B cell (primary cell): ENCODE measurements at regions not wholly inside any gene's neighbourhood (a gene's known extent, or its start where the extent isn't known, plus 50 kb on each side); places are given as distances from the start of the nearest gene placed in this dataset.

ENCODE experiments used
- ATAC-seq: fragments of 200-7000 bp; cut with Tn5 transposase; one replicate; pipeline ENCODE4 v1.10.0; 2021; ENCODE audit warnings: low read depth, mild to moderate bottlenecking, moderate number of reproducible peaks, moderate library complexity
- CTCF ChIA-PET: fragments of 350-600 bp; sonication (Branson Sonifier 250); formaldehyde crosslinking; loops from one replicate; lab custom pipeline; 2021; ENCODE audit warnings: antibody characterized with exemption, inconsistent platforms; lab: Charles Lee
- POLR2A ChIA-PET: fragments of 350-600 bp; sonication (Branson Sonifier 250); formaldehyde crosslinking; loops from one replicate; lab custom pipeline; 2021; ENCODE audit warnings: antibody characterized with exemption; lab: Charles Lee
- DNase-seq: peaks from one replicate; pipeline ENCODE4 v3.0.0; 2013
- H2AFZ ChIP-seq: 2 replicates; pipeline ENCODE4 v1.6.1; 2012; ENCODE audit warnings: mild to moderate bottlenecking, low read depth, low read length; ENCODE audit not compliant: insufficient read depth, poor library complexity, severe bottlenecking
- H3K27ac ChIP-seq, 2 donors: 1 replicate in 1 of 2; 2 replicates in 1 of 2; pipeline ENCODE4 v1.5.1; 2012 to 2013; ENCODE audit warnings: low read length in 2 of 2, mild to moderate bottlenecking in 2 of 2, moderate library complexity in 1 of 2
- H3K27me3 ChIP-seq, 4 experiments: fragments of 200-600 bp in 1 of 4; sonication (generic) in 1 of 4; replicated peaks in 1 of 4; 1 replicate in 2 of 4; 2 replicates in 2 of 4; pipeline versions ENCODE4 v1.6.1 to v1.7.0; 2013 to 2016; ENCODE audit warnings: low read length in 3 of 4, mild to moderate bottlenecking in 2 of 4, mixed read lengths in 1 of 4, moderate library complexity in 1 of 4; ENCODE audit not compliant: insufficient read depth in 4 of 4, control insufficient read depth in 3 of 4; ENCODE audit errors: control extremely low read depth in 1 of 4
- H3K36me3 ChIP-seq, 2 experiments: replicated peaks in 1 of 2; 1 replicate in 1 of 2; 2 replicates in 1 of 2; pipeline versions ENCODE4 v1.6.1 to v1.7.1; 2013; ENCODE audit warnings: low read length in 1 of 2; ENCODE audit not compliant: insufficient read depth in 2 of 2, control insufficient read depth in 1 of 2; ENCODE audit errors: control extremely low read depth in 1 of 2, extremely low read depth in 1 of 2
- H3K4me1 ChIP-seq, 2 donors: fragments of 200-600 bp in 1 of 2; sonication (generic) in 1 of 2; 1 replicate in 1 of 2; 2 replicates in 1 of 2; pipeline versions ENCODE4 v1.5.1 to v1.6.1; 2013 to 2017; ENCODE audit warnings: low read length in 2 of 2; ENCODE audit not compliant: control insufficient read depth in 2 of 2, insufficient read depth in 2 of 2
- H3K4me2 ChIP-seq: replicated peaks from 2 replicates; pipeline ENCODE3; 2012; ENCODE audit warnings: mild to moderate bottlenecking, low read depth, low read length; ENCODE audit not compliant: poor library complexity, severe bottlenecking
- H3K4me3 ChIP-seq, 5 experiments: fragments of 200-600 bp in 1 of 5; sonication (generic) in 1 of 5; 1 replicate in 3 of 5; 2 replicates in 2 of 5; pipeline versions ENCODE4 v1.5.1 to v1.7.0; 2011 to 2016; ENCODE audit warnings: low read length in 4 of 5, mild to moderate bottlenecking in 4 of 5, low read depth in 2 of 5, control low read depth in 1 of 5, moderate library complexity in 1 of 5; ENCODE audit not compliant: insufficient read depth in 1 of 5; ENCODE audit errors: control extremely low read depth in 1 of 5, extremely low read depth in 1 of 5
- H3K79me2 ChIP-seq: fragments of 200-600 bp; sonication (generic); one replicate; pipeline ENCODE4 v1.6.0; 2016; ENCODE audit warnings: low read length; ENCODE audit not compliant: control insufficient read depth, insufficient read depth
- H3K9ac ChIP-seq: fragments of 200-600 bp; sonication (generic); 2 replicates; pipeline ENCODE4 v1.6.1; 2017; ENCODE audit warnings: mild to moderate bottlenecking, low read length, moderate library complexity
- H3K9me3 ChIP-seq, 3 donors: one replicate each; pipeline versions ENCODE4 v1.6.1 to v1.7.1; 2013; ENCODE audit warnings: low read length in 2 of 3; ENCODE audit not compliant: control insufficient read depth in 2 of 3, insufficient read depth in 1 of 3; ENCODE audit errors: control extremely low read depth in 1 of 3
- H4K20me1 ChIP-seq: 2 replicates; pipeline ENCODE4 v1.6.0; 2012; ENCODE audit warnings: mild to moderate bottlenecking, low read length; ENCODE audit not compliant: insufficient read depth, control insufficient read depth, poor library complexity, severe bottlenecking
- H3K27ac Mint-ChIP-seq: one replicate; pipeline ENCODE4 v1.8.0; 2021; ENCODE audit warnings: mixed read lengths
- H3K27me3 Mint-ChIP-seq: one replicate; pipeline ENCODE4 v1.8.0; 2021; ENCODE audit warnings: mixed read lengths
- H3K4me1 Mint-ChIP-seq: one replicate; pipeline ENCODE4 v1.8.0; 2021; ENCODE audit warnings: mixed read lengths
- H3K4me3 Mint-ChIP-seq: one replicate; pipeline ENCODE4 v1.8.0; 2021; ENCODE audit warnings: mixed read lengths
- H3K9me3 Mint-ChIP-seq: one replicate; pipeline ENCODE4 v1.8.0; 2022; ENCODE audit warnings: mixed read lengths; ENCODE audit not compliant: insufficient read depth
- CTCF ChIP-seq: fragments of 200-600 bp; IDR thresholded peaks from one replicate; pipeline ENCODE4 v1.8.0; 2022; ENCODE audit warnings: antibody characterized with exemption, mild to moderate bottlenecking
- EZH2 ChIP-seq: IDR thresholded peaks from 2 replicates; pipeline ENCODE4 v1.6.1; 2012; ENCODE audit warnings: borderline replicate concordance, low read depth, mild to moderate bottlenecking, moderate library complexity, low read length; ENCODE audit not compliant: insufficient read depth, poor library complexity, severe bottlenecking
- WGBS: methylation state at CpG from one replicate; pipeline ENCODE4 v1.1.5; 2013; ENCODE audit warnings: missing lambda C conversion rate; ENCODE audit not compliant: insufficient coverage; 5-methylcytosine and 5-hydroxymethylcytosine counted together
- intact Hi-C: fragments of 100-400 bp; cut with micrococcal nuclease; formaldehyde crosslinking; loops from one replicate; pipeline ENCODE4 v1.10.0; 2022

GRCh38 chr6:2361195-2361594, 115.8 kb upstream of the GMDS start:
- Histone ChIP-seq H3K79me2 (no peaks in the 10 kb centered on the region), H4K20me1 (no peaks in the 10 kb centered on the region), H3K9ac (no peak overlapping the region), H3K4me1 (no peaks in the 10 kb centered on the region), H3K9me3 (no peaks in the 10 kb centered on the region), H3K27ac (no peak overlapping the region), H3K4me2 (no peak overlapping the region), H3K4me3 (no peak overlapping the region), H2AFZ (no peak overlapping the region), H3K27me3 (no peaks in the 10 kb centered on the region), H3K36me3 (peaks cover 0 to 5% of the 10 kb centered on the region in 2 experiments)
- ChIA-PET CTCF (no interaction called here), POLR2A (no interaction called here)
- Mint-ChIP-seq H3K9me3 (no peaks in the 10 kb centered on the region), H3K4me1 (no peaks in the 10 kb centered on the region), H3K4me3 (no peak overlapping the region), H3K27me3 (no peaks in the 10 kb centered on the region), H3K27ac (no peak overlapping the region)
- DNase-seq (no peak), ATAC-seq (no peak)
- TF ChIP-seq EZH2: no peak
- TF ChIP-seq CTCF: no peak
- 93% methylated on average over 5 of the region's 5 CpGs for WGBS
- intact Hi-C loops: no loop called here

GRCh38 chr6:2360716-2361115, 115.3 kb upstream of the GMDS start:
- Histone ChIP-seq H4K20me1 (no peaks in the 10 kb centered on the region), H3K9me3 (no peaks in the 10 kb centered on the region), H3K79me2 (no peaks in the 10 kb centered on the region), H3K27ac (no peak overlapping the region), H2AFZ (no peak overlapping the region), H3K4me1 (no peaks in the 10 kb centered on the region), H3K4me3 (no peak overlapping the region), H3K9ac (no peak overlapping the region), H3K36me3 (peaks cover 0 to 5% of the 10 kb centered on the region in 2 experiments), H3K27me3 (no peaks in the 10 kb centered on the region), H3K4me2 (no peak overlapping the region)
- ChIA-PET POLR2A (no interaction called here), CTCF (no interaction called here)
- H3K27me3 Mint-ChIP-seq: no peaks in the 10 kb centered on the region
- no peak overlapping the region for H3K27ac Mint-ChIP-seq
- no peaks in the 10 kb centered on the region for H3K4me1 Mint-ChIP-seq
- intact Hi-C loops: no loop called here
- TF ChIP-seq EZH2 (no peak), CTCF (no peak)
- ATAC-seq (no peak), DNase-seq (no peak)
- H3K9me3 Mint-ChIP-seq: no peaks in the 10 kb centered on the region
- 94% methylated on average over 2 of the region's 5 CpGs for WGBS
- no peak overlapping the region for H3K4me3 Mint-ChIP-seq
